ENCODE measurements at regions not wholly inside any gene's neighbourhood (a gene's known extent, or its start where the extent isn't known, plus 50 kb on each side); places are given as distances from the start of the nearest gene placed in this dataset.

DNA sequence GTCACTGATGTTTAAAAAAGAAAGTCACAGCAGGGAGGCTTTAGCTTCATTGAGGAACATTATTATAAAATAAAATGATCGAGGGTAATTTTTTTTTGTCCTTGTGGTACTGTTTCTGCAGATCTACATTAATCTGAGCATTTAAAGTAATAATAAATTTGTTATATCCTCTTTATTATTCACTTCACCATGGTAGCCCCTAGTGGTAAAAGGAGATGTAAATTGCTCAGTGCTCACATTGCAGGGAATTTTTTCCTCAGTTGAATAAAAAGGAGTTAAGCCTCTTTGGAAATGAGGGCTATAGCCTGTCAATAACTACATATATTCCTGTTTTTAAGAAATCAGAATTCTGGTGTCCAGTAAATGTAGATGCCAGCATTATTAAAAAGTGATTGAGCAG is 99.7 kb upstream of the VPREB1 start:
- no peak for FAIRE-seq

GRCh38 chr22:22143448-22143847 is 101.1 kb upstream of the VPREB1 start:
- no peak for FAIRE-seq

DNA sequence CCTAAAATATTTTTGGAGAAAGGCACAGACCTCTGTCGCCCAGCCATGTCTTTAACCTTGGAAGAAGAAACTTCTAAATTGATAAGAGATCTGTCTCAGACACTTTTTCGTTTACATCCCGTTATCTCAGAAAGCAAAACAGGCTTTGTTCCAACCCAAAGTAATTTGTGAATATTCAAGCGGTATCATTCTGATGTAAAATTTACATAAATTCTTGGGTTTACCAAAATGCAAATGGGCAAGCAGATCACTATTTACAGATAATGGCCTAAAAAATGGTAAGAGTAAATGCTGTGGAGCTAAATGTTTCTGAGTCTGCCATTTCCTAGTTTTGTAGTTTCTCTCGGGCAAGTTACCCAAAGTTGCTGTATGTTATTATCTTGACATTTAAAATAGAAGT is 101.9 kb upstream of the VPREB1 start:
- FAIRE-seq, result no peak

DNA sequence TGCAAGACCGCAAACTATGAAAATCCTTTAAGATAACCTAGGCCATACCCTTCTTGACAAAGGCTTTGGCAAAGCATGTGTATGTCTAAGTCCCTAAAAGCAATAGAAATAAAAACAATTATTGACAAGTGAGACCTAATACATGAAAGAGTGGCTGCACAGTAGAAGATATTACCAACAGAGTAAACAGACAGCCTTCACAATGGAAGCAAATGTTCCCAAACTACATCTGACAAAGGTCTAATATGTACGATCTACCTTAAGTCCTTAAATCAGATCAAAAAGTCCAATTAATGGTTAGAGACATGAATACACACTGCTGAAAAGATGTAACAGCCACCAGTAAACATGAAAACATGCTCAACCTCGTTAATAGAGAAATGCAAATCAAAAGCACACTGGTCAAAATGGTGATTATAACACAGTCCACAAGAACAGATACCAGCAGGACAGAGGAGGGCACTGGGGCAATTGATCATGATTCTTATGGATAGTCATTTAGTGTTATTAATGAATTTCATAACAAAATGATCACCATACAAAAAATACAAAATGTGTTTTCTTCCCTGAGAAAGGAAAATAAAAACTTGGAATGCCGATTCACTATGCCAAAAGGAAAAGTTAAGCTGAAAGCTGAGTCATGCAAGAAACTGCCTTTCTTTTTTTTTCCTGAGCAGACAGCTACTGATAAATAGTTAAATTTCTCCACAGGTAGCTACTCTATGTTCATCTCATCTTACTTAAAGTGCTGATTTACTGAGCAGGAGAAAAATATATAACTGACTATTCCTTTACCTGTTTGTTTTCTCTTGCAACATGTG is 102.6 kb upstream of the VPREB1 start:
- FAIRE-seq, result no peak

GRCh38 chr22:22141031-22141430 is 103.6 kb upstream of the VPREB1 start:
- FAIRE-seq, result no peak

DNA sequence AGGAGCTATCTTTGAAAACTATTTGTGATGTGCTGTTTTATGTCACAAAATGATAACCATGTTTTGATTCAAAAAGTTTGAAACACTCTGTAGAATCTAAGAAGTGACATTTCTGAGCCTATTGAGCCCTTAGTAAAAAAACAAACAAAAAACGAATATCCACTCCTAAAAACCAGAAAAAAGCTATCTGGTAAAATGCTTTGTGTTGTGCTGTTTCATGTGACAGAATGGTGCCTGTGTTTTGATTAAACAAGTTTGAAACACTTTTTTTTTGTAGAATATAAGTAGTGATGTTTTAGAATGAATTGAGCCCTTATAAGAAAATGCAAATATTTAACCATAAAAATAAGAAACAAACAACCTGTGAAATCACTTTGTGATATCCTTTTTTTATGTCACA is 105.2 kb upstream of the VPREB1 start:
- FAIRE-seq, result no peak

DNA sequence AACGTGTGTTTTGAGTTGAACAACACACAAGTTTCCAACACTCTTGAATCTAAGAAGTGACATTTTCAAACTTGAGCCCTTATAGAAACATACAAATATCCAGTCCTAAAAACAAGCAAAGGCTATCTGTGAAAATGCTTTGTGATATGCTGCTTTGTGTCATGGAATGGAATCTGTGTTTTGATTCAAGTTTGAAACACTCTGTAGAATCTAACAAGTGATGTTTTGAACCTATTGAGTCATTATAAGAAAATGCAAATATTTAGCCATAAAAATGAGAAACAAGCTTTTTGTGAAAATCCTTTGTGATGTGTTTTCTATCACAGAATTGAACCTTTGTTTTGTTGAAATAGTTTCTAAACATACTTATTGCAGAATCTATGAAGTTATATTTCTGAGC is 105.7 kb upstream of the VPREB1 start:
- FAIRE-seq, result no peak

- no peak for FAIRE-seq
Measured at GRCh38 chr22:22137891-22138290, 106.7 kb upstream of the VPREB1 start.

GRCh38 chr22:22133910-22134309 is 110.7 kb upstream of the VPREB1 start:
- no peak for FAIRE-seq

- FAIRE-seq, result no peak
Measured at GRCh38 chr22:22130953-22131608, 113.5 kb upstream of the VPREB1 start.

- FAIRE-seq, result no peak
Measured at GRCh38 chr22:22129387-22129786, 115.2 kb upstream of the VPREB1 start.

DNA sequence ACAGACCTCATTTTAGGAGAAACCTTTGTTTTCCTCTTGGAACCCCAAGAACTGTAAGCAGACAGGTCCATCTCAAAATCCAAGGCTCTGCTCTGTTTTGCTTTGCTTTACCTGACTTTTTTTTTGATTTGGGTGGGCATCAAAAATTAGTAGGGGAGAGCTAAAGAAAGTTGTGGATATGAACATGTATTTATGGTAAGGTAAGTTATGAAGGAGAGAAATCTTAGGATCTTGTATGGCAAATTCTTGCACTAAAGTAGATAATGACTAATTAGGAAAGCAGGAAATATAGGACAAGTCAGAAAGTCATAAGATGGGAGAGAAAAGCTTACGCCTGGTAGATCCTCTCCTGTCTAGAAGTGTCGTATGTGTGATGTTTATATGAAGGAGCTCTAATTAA is 116.1 kb upstream of the VPREB1 start:
- FAIRE-seq, result no peak

GRCh38 chr22:22127100-22127499 is 117.5 kb upstream of the VPREB1 start:
- no peak for FAIRE-seq

- FAIRE-seq, result no peak
Measured at GRCh38 chr22:22125579-22126468, 118.8 kb upstream of the VPREB1 start.

DNA sequence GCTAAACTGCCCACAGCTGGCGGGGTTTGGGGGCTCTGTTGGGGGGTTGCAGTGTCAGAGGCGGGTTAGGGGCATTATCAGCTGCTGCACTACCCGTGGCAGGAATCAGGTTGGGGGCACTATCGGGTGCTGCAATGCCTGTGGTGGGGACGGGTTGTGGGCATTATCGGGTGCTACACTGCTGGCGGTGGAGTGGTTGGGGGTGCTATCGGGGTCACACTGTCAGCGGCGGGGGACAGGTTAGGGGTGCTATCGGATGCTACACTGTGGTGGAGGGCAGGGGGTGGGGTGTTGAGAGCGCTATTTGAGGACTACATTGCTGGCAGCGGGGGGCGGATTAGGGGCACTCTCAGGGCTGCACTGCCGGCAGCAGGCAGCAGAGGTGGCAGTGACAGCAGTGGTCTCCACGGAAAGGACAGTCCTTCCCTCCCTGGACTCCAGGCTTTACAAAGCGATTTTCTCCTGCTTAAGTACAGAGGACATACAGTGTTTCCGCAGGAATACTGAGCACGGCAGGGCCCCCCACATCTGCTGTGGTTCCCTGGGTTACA is 119.5 kb upstream of the VPREB1 start:
- no peak for FAIRE-seq

DNA sequence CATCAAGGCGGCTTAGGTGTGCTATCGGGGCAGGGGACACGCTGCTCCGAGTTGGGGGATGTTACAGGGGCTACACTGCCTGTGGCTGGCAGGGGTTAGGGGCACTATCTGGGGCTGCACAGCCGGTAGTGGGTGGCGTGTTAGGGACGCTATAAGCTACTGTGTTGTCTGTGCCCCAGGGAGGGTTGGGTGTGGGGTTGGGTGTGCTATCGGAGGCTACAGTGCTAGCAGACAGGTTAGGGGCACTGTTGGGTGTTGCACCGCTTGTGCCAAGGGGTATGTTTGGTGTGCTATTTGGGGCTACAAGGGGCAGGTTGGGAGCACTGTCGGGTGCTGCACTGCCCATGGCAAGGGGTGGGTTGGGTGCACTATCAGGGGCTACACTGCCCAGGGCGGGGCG is 120.2 kb upstream of the VPREB1 start:
- no peak for FAIRE-seq

- no peak for FAIRE-seq
Measured at GRCh38 chr22:22123960-22124278, 120.7 kb upstream of the VPREB1 start.

- FAIRE-seq, result no peak
Measured at GRCh38 chr22:22123118-22123959, 121.2 kb upstream of the VPREB1 start.

DNA sequence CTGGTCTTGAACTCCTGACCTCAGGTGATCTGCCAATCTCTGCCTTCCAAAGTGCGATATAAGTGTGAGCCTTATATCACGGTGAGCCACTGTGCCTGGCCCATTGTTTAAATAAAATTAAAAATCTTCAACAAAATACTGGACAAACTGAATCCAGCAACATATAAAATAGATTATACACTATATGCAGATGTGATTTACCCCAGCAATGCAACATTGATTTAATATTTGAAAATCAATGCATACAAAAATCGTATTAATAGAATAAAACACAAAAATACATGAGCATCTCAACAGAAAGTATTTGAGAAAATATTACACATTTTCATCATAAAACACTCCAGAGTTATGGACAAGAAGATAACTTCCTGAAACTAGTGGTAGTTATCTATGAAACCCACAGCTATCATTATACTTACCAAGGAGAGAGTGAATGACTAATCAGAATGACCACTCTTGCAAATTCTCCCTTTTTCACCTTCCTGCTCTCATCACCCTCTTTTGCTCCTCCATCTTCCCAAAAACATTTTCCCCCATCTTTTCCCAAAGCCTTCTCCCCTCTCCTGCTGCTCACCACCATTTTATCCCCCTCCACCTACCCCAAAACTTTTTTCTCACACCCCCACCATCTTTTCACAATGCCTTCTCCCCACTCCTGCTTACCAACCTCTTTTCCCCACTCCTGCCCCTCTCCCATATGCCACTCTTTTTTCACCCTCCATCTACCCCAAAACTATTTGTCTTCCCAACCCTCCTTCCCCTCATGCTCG is 122.1 kb upstream of the VPREB1 start:
- no peak for FAIRE-seq

DNA sequence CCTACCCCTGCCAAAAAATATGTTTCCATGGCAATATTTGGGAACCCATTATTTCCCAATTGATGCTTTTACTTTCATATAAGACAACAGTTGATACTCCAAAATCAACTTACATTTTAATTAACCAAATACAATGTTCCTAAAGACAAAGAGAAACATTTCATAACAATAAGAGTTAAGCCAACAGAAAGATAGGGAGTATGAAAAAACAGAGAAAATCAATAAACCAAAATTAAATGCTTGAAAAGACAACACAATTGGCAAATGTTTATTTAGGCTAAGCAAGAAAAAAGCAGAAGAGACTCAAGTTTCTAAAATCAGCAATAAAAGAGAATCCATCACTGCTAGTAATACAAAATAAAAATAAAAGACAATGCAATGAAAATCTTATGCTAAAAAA is 123.1 kb upstream of the VPREB1 start:
- no peak for FAIRE-seq

GRCh38 chr22:22120160-22120559 is 124.4 kb upstream of the VPREB1 start:
- no peak for FAIRE-seq

DNA sequence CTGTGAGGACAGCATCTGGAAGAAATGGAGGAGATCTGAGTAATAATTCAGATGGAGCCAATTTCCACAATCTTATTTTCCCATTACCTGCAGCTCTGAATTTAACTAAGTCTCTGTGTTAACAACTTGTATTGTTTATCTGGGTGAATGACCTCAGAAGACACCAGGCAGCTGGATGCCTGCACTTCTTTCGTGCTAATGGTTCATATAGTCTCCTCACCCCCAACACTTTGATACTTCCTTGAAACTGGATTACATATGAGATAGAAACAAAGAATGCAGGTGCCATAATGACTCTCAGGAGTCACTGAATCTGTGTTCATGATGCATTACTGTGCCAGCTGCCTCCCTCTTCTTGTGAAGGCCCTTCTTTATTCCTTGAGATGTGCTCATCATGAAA is 125.6 kb upstream of the VPREB1 start:
- FAIRE-seq, result no peak

Data from TTC549 (cell line).